ENCODE measurements at regions not wholly inside any gene's neighbourhood (a gene's known extent, or its start where the extent isn't known, plus 50 kb on each side); places are given as distances from the start of the nearest gene placed in this dataset.
"Not testable (repeated sequence)": the region's sequence is repeated elsewhere in the genome, so short reads cannot be mapped to it uniquely, and the experiment has no call there.

DNA sequence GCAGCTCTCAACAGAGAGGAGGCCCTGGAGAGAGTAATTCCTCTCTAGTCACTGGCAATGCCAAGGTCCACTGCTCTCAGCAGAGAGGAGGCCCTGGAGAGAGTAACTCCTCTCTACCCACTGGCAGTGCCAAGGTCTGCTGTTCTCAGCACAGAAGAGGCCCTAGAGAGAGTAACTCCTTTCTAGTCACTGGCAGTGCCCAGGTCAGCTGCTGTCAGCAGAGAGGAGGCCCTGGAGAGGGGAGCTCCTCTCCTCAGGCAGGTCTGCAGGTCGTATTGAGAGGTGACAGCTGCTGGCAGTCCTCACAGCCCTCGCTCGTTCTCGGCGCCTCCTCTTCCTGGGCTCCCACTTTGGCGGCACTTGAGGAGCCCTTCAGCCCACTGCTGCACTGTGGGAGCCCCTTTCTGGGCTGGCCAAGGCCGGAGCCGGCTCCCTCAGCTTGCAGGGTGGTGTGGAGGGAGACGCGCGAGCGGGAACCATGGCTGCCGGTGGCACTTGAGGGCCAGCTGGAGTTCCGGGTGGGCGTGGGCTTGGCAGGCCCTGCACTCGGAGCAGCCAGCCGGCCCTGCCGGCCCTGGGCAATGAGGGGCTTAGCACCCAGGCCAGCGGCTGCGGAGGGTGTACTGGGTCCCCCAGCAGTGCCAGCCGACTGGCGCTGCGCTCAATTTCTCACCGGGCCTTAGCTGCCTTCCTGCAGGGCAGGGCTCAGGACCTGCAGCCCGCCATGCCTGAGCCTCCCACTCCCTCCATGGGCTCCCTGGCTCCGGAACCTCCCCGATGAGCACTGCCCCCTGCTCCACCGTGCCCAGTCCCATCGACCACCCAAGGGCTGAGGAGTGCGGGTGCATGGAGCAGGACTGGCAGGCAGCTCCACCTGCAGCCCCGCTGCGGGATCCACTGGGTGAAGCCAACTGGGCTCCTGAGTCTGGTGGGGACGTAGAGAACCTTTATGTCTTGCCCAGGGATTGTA is 642.9 kb downstream of the PRR16 start:
- not testable (repeated sequence) for DNase-seq

DNA sequence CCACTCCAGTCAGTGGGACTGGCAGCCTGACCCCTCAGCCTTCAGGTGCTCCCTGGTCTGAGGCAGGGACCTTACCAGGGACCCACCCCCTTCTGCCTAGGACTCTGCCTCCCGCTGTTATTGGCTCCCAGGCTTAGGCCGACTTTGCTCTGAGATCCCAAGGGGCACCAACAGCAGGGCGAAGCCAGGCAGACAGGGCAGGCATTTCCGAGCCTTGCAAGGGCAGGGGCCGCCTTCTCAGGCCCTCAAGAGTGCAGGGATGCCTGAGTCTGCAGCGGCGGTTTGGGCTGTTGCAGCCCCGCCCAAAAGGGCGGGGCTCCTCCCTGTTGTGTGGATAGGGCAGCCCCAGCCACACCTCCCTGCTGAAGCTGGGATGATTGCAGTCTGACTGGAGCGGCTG is 644.6 kb downstream of the PRR16 start:
- DNase-seq, result no peak

DNA sequence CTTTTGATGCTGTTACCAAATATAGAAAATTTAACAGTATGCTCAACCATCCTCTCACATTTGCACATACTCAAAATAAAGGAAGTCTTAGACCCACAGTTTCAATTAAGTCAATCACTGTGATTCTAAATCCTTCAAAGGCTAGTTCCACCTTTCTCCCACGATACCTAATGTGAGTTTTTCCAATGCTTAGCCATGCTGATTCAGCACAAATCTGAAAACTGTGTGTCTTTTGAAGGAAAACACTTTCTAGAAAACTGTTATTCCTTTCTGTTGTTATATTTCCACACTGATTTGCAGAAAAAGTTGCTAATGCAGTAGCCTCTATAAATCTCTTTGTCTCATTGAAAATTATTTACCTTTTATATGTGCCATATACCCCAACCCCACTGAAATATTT is 645.7 kb downstream of the PRR16 start:
- no peak for DNase-seq

DNA sequence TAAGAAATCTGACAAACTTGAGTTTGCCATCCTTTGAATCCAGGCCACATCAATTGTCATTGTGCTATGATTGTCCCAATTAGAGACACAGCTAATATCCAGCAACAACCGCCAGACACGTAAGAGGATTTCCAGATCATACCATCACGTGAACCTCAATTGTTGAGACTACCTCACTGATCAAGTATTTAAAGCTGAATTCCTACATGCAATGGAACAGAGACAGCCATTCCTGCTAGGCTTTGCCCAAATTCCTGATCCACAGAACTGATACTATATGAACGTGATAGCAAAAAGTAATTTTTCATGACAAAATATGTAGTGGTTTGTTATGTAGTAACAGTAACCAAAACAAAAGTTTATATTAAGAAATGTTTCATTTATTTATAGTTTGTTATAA is 657.7 kb downstream of the PRR16 start:
- DNase-seq, result no peak

DNA sequence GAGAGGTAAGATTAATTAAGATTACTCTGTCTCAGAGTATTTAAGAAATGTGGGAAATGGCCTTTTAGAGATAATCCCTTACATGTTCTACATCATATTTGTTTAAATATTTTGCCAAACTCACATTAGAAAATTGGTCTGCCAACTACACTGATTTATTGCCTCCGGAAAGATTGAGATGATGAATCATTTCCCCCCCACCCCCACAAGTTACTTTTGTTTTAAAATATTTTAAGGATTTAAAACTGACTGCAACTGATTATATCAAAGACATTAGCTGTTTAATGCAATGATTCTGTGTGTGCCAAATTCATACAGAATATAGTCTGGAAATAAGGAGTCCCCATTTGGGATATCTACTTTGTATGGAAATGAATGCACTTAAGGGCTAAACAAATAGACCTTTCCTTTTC is 674.4 kb downstream of the PRR16 start:
- no peak for DNase-seq

DNA sequence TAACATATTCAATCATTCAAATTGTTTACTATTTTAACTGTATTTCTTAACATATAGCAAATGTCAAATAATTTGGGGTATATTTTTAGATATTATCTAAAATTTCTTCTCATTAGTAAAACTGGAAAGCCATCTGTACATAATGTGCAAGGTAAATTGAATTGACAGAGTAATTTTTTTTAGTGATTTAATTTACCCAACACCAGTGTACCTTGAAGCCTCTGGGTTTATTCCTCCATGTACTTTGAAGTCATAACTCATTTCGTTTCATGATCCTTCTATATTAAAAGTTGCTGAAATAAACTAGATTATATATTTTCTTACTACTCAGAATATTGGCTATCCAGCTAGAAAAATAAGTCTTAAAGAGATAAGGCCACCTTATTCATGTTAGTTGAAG is 674.9 kb downstream of the PRR16 start:
- no peak for DNase-seq

DNA sequence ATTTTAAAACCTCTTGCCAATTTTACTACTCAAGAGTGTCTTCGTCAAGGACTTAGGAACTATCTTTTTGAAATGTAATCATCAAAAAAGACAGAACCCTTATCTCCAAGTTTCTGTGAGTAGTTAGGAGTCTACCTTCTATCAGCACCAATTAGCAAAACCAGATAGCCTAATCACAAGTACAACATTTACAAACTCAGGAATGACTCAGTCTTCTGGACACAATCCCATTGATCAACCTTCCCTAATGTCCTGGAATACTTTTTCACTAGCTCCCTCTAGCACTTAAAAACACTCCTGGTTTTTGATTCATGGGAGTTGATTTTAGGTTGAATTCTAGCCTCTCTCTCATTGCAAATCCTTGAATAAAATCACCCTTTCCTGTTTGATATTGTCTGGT is 680.7 kb downstream of the PRR16 start:
- DNase-seq, result no peak

DNA sequence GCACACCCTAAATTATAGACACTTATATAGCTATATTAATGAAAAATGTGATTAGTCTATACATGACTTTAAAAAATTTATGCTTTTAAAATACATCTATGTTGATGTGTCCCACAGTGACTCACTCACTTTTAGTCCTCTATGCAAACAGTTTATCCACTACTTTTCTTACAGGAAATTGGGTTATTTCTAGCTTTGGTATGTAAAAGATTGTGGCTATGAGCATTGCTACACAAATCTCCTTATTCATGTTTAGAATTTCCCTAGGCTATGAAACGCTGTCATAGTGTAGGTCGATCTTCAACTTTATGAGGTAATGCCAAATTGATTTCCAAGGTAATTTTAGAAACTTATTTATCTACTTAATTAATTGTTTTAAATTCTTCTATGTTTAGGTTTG is 687.4 kb downstream of the PRR16 start:
- no peak for DNase-seq

DNA sequence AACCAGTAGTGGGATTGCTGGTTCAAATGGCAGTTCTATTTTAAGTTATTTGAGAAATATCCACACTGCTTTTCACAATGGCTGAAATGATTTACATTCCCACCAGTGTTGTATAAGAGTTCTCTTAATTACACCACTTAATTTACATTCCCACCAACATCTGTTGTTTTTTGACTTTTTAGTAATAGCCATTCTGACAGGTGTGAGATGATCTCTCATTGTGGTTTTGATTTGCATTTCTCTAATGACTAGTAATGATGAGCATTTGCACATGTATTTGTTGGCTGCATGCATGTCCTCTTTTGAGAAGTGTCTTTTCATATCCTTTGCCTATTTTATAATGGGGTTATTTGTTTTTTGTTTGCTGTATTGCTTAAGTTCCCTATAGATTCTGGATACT is 688.3 kb downstream of the PRR16 start:
- DNase-seq, result no peak

DNA sequence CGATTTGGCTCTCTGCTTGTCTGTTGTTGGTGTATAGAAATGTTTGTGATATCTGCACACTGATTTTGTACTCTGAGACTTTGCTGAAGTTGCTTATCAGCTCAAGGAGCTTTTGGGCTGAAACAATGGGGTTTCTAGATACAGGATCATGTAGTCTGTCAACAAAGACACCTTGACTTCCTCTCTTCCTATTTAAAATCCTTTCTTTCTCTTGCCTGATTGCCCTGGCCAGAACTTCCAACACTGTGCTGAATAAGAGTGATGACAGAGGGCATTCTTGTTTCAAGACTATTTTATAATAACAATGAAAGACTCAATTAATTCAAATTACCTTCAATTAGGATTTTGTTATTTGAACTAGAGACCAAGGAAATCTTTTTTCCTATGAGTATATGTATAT is 692.5 kb downstream of the PRR16 start:
- DNase-seq, result no peak

DNA sequence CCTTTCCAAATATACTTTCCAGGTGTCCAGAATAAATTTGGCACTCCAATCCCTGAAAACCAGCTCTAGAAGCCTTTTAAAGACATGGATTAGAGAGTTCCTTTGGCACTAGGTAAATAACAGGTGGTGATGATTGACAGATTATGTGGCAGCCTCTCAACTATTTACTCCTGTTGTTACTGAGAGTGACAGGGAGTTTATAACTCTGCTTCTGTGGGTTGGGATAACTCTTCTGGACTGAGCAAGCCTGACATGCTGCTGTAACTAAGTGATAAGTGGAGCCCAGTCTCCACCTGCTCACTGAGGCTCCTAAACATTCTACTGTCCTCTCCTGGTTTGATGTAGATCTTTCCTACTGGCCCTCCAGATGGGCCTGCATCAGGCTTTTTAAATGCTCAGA is 693.2 kb upstream of the FTMT start:
- DNase-seq, result no peak

DNA sequence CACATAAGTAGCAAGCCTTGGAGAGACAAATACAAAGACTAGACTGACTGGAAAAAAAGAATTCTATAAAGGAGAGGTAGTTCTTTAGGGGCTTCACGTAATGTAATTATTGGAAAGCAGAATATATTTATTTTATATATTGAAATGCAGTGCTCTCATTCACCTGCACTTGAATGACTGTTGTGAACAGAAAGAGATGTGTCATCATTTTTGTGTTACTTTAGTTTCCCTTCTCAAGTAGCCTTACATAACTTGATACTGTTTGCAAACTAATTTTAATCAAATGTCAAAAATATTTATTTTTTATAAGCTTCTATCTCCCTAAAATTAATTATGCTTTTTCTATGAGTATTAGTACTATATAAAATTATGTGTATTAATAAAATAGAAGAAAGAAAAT is 691.1 kb upstream of the FTMT start:
- DNase-seq, result no peak

DNA sequence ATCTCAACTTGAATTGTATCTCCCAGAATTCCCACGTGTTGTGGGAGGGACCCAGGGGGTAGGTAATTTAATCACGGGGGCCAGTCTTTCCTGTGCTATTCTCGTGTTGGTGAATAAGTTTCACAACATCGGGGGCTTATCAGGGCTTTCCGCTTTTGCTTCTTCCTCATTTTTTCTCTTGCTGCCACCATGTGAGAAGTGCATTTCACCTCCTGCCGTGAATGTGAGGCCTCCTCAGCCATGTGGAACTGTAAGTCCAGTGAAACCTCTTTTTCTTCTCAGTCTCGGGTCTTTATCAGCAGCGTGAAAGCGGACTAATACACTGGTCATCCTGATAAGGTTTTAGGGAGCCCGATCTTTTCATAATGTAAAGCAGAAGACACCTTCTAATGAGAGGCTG is 687.0 kb upstream of the FTMT start:
- DNase-seq, result no peak

DNA sequence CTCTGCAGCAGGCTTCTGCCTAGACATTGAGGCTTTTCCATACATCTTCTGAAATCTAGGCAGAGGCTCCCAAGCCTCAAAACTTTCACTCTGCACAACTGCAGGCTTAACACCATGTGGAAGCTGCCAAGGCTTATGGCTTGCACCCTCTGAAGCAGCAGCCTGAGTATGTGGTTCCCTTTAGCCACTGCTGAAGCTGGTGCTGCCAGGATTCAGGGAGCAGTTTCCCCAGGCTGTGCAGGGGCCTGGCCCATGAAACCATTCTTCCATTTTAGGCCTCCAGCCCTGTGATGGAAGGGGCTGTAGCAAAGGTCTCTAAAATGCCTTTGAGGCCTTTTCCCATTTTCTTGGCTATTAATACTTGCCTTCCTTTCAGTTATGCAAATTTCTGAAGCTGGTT is 680.3 kb upstream of the FTMT start:
- no peak for DNase-seq

DNA sequence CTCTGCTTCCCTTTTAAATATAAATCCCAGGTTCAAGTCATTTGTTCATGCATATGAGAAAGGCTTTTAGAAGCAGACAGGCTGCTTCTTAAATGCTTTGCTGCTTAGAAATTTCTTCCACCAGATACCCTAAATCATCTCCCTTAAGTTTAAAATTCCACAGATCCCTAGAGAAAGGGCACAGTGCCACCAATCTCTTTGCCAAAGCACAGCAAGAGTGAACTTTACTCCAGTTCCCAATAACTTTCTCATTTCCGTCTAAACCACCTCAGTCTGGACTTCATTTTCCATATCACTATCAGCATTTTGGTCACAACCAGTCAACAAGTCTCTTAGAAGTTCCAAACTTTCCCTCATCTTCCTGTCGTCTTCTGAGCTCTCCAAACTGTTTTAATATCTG is 679.8 kb upstream of the FTMT start:
- DNase-seq, result no peak

DNA sequence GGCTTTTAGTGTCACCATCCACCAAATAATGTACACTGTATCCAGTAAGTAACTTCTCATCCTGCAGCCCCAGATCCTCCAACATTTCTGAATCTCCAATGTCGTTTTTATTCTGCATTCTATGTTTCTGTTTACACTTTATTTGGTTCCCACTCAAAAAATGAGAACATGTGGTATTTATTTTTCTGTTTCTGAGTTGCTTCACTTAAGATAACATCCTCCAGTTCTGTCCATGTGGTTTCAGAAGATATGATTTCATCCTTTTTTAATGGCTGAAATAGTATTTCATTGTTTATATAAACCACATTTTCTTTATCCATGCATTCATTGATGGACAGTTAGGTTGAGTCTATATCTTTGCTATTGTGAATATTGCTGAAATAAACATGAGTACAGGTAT is 677.3 kb upstream of the FTMT start:
- no peak for DNase-seq

DNA sequence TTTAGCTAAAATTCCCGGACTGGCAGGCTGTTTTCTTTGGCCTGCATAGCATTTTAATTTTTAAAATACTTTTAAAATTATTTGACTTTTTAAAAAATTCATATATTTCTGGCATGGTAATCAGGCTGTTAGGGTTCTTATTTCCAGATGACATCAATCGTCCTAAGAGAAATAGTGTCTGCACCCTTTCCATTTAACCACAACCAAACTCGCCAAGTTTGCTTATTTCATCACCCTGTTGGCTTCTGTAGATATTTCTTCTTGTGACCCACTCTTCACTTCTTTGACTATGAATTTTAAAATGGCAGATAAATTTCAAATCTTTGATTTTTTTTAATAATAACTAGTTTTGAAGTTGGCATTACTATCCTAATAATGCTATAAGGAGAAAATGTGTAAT is 675.7 kb upstream of the FTMT start:
- no peak for DNase-seq

DNA sequence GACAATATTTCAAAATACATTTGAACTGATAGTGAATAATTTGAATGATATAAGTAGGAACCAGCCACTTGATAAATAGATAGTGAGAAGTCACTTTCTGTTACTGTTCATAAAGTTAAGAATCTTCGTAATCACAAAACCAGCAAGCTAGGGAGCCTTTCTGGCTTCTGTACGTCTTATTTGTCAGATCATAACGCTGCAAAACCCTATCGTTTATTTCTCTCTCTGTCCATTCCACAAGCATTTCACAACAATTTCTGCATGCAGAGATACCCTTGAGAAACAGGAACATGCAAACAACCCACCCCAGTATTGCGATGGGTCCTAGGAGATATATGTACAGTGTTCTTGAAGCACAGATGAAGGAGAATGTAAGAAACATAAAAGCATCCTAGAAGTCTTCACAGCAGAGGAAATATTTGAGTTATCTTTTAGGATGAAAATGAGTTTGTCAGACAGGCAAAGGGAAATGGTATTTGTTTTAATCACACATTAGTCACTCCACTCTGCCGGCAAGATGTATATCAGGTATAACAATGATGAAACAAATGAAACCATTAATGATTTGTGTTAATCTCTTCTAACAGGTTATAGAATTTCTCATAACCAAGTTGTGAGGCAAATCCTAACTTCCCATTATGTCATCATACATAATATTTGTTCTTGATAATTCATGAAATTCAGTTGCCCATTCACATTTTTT is 668.7 kb upstream of the FTMT start:
- no peak for DNase-seq

DNA sequence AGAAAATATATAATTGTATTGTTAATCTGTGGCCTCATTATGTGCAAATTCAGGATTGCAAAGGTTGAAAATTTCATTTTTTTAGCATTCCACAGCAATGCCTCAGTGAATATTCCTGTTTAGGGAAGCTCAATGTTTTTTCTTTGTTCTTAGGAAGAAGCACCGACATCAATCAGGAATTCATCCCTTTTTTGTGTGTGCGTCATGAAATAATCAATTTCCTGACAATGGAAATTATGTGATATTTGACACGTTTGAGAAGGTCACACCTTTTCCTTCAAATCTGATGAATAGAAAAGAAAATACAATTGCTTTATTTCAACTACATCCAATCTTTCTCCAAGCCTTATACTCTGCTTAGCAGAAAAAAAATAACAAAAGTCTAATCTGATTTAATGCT is 662.8 kb upstream of the FTMT start:
- no peak for DNase-seq

DNA sequence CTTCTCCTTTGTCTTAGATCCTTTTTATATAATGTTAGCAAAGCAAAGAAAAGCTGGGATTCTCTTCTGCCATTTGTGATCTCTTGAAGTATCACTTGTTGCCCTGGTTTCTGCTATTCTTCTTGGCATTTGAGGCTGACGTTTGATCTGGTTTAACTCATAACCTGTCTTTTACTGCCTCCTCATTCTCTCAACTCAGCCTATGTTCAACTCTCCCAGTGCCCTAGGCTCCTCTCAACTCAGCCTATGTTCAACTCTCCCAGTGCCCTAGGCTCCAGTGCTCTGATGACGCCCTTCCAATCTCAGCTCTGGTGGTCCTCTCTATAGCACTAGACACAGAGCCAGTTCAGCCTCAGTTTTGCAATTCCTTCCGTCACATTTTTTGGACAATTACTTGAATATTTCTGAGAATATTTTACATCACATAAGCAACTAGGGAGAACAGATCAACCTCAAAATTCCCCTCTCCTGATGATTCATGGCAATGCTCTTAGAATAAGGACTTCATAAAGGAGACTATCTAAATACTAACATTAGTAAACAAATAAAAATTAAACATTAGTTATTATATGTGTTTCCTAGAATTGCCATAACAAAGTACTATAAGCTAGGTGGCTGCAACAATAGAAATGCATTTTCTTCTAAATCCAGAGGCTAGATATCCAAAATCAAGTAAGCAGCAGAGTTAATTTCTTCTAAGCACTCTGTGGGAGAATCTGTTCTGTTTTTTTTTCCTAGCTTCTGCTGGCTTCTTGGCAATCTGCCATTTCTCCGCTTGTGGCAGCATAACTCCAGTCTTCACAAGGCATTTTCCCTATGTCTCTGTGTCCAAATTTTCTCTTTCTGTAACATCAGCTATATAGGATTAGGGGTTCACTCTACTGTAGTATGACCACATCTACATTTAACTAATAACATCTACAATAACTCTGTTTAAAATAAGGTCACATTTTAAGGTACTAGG is 662.1 kb upstream of the FTMT start:
- peak; percentile 29 for DNase-seq

DNA sequence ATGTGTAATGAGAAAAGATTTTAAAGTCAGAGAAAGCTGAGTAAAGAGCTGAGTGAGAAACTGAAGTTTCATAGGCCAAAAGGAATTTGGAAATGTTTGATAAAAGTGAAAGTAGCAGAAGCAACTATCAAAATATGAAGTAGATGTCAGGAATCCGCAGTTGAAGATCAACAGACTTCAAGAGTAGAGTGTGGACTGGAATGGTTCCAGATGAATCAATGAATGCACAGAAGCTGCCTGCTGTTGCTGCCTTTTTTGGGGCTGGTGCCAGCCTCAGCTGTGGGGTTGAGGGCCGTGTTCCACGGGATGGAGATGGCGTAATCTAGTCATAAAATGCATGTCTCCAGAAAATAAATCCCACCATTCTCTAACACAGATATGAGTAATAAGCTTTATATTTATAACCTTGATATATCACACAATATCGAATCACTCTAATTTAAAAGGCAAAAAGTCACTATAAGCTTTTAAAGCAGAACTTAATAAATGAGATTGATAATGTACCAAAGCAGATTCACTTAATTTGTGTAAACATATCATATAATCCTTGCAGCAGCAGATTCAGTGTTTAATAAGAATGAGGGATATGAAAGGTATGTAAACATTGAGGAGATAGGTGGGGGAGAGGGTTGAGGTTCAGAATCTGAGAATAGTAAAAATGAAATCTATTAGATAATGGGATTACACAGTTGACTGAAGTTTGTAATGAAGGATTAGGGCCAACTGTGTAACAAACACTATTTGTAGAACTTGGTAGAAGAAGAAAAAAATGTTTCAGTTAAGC is 652.3 kb upstream of the FTMT start:
- no peak for DNase-seq

DNA sequence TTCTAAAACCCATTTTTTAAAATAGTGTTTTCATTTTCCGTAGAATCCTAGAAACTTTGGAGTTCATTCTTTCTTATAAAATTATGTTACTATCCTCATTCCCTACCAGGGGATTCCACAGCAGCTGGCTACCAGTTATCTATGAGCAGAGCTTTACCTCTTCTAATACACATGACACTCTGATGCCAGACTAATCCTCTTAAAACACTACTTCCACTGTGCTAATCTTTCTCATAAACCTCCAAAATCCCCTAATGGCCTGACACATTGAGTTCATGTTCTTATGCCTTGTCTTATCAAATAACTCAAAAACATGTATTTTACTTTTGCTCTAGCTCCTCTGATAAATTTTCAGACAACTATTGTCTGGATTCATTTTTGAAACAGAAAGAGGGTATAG is 633.6 kb upstream of the FTMT start:
- no peak for DNase-seq

Measured in kidney glomerular epithelial cell (primary cell).